Thoracic aorta (tissue), 2 donors: ENCODE measurements at regions not wholly inside any gene's neighbourhood (a gene's known extent, or its start where the extent isn't known, plus 50 kb on each side); places are given as distances from the start of the nearest gene placed in this dataset.

Experiments
- ATAC-seq: fragments of 150-250 bp; one replicate; pipeline ENCODE4 v1.8.0; 2017; ENCODE audit warnings: low read depth; ENCODE audit not compliant: insufficient number of reproducible peaks, low FRiP score
- DNase-seq: peaks from one replicate; pipeline ENCODE4 v3.0.0-alpha.2; 2020; ENCODE audit warnings: low spot score
- H3K27ac ChIP-seq, 2 donors: fragments of 200-600 bp; sonication (generic); 1 replicate in 1 of 2; 2 replicates in 1 of 2; pipeline ENCODE4 v1.5.1; 2016; ENCODE audit warnings: mild to moderate bottlenecking in 2 of 2, moderate library complexity in 2 of 2
- H3K27me3 ChIP-seq: fragments of 200-600 bp; sonication (generic); replicated peaks from 2 replicates; pipeline ENCODE4 v1.6.0; 2016; ENCODE audit warnings: mild to moderate bottlenecking; ENCODE audit not compliant: insufficient read depth
- H3K36me3 ChIP-seq: fragments of 200-600 bp; sonication (generic); one replicate; pipeline ENCODE4 v1.5.1; 2016
- H3K4me1 ChIP-seq, 2 donors: fragments of 200-600 bp; sonication (generic); 1 replicate in 1 of 2; 2 replicates in 1 of 2; pipeline versions ENCODE4 v1.5.1 to v1.6.0; 2016; ENCODE audit warnings: low read depth in 2 of 2, mild to moderate bottlenecking in 1 of 2; ENCODE audit not compliant: control insufficient read depth in 1 of 2
- H3K4me3 ChIP-seq: fragments of 200-600 bp; sonication (generic); 2 replicates; pipeline ENCODE4 v1.5.1; 2016; ENCODE audit warnings: mild to moderate bottlenecking
- H3K9me3 ChIP-seq: fragments of 200-600 bp; sonication (generic); 2 replicates; pipeline ENCODE4 v1.5.1; 2016
- TF ChIP-seq, protein P1 (sequence below): fragments of 200-600 bp; sonication (generic); IDR thresholded peaks from one replicate; pipeline ENCODE4 v1.5.1; 2019; ENCODE audit warnings: antibody characterized with exemption

DNA sequence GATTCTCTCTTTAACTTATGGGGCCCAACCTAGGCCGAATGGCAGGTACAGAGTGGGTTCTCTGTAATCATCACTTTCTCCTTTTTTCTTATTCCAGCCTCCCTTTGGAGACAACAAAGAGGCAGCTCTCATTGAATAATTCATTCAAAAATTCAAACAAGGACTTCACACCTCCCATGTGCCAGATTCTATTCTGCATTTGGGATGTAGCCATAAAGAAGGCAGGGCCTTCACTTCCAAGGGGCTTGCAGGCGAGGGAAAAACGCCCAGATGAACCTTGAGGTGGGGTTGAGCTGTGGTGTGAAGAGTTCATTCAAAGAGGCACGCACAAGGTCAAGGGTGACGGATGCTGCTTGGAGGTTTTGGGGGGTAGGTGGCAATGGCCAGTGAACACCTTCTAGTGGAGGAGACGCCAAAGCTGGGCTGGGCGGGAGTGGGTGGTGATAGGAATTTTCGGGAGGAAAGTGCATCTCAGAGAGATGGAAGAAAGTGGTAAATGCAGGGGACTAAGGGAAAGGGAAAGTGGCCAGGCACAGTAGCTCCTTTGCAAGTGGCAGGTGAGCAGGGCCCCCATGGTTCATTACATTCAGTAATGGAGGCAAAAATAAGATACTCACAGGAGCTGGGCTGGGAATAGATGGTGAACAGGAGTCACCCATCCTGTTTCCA is 499.6 kb downstream of the MIAT start:
- no peaks in the 10 kb centered on the region for H3K4me1 ChIP-seq
- no peak for DNase-seq
- TF ChIP-seq, protein P1, sequence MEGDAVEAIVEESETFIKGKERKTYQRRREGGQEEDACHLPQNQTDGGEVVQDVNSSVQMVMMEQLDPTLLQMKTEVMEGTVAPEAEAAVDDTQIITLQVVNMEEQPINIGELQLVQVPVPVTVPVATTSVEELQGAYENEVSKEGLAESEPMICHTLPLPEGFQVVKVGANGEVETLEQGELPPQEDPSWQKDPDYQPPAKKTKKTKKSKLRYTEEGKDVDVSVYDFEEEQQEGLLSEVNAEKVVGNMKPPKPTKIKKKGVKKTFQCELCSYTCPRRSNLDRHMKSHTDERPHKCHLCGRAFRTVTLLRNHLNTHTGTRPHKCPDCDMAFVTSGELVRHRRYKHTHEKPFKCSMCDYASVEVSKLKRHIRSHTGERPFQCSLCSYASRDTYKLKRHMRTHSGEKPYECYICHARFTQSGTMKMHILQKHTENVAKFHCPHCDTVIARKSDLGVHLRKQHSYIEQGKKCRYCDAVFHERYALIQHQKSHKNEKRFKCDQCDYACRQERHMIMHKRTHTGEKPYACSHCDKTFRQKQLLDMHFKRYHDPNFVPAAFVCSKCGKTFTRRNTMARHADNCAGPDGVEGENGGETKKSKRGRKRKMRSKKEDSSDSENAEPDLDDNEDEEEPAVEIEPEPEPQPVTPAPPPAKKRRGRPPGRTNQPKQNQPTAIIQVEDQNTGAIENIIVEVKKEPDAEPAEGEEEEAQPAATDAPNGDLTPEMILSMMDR: no peak

DNA sequence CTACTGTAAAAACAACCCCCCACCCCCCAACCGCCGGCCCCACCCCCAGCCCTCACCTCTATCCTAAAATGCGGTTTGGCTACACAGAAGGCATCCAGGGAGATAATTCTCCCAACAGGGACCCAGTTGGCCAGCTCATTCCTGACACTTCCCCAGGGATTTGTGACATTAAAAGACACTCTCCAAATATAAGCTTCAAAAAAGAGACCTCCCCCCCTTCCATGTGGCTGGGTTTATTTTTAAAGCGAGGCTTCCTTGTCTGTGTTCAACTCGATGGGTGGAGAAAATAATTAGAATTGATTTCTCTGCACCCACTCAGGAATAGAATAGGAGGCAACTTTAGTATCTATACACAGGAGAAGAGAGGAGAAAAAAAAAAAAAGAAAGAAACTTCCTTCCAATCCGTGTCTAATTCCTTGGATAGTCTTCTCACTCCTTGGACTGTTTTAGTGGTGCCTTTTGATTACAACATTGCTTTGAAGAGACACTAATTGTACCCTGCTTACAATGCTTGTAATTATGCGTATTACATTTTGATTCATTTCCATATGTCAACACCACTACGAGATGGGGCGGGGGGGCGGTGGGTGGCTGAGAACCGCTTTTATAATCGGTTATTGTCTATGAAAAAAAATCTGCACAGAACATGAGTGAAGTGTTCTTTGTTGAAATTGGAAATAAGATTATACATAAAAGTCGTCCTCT is 500.4 kb downstream of the MIAT start:
- H3K4me1 ChIP-seq: no peaks in the 10 kb centered on the region
- TF ChIP-seq, protein P1: no peak
- ATAC-seq (no peak), DNase-seq (no peak)
- H3K9me3 ChIP-seq: no peaks in the 10 kb centered on the region
- no peak overlapping the region for H3K4me3 ChIP-seq
- H3K27me3 ChIP-seq: no peaks in the 10 kb centered on the region
- H3K36me3 ChIP-seq: no peaks in the 10 kb centered on the region
- no peak overlapping the region for H3K27ac ChIP-seq

More for the DNA sequence above, 499.6 kb downstream of the MIAT start:
- no peaks in the 10 kb centered on the region for H3K36me3 ChIP-seq
- no peak overlapping the region for H3K27ac ChIP-seq
- H3K4me3 ChIP-seq: no peak overlapping the region
- ATAC-seq: no peak
- H3K9me3 ChIP-seq: no peaks in the 10 kb centered on the region
- no peaks in the 10 kb centered on the region for H3K27me3 ChIP-seq

DNA sequence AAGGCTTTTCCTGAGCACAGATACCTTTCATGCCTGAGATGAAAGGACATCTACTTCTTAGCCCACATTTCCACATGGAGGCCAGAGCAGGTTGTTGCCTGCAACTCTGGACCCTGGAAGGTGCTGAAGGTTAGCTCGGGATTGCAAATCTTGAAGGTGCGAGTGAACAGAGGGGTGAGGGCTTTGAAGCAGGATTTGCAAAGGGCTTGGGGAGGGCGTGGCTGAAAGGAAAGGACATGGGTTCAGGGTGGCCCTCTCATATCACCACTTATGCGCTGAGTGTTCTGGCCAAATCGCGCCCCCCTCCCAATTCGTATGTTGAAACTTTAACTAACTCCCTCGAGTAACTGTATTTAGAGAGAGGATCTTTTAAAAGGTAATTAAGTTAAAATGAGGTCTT is 501.6 kb downstream of the MIAT start:
- H3K4me3 ChIP-seq: no peak overlapping the region
- DNase-seq: no peak
- H3K4me1 ChIP-seq: no peaks in the 10 kb centered on the region
- no peak for ATAC-seq
- H3K36me3 ChIP-seq: no peaks in the 10 kb centered on the region
- no peaks in the 10 kb centered on the region for H3K9me3 ChIP-seq
- H3K27me3 ChIP-seq: no peaks in the 10 kb centered on the region
- no peak overlapping the region for H3K27ac ChIP-seq
- TF ChIP-seq, protein P1: no peak

DNA sequence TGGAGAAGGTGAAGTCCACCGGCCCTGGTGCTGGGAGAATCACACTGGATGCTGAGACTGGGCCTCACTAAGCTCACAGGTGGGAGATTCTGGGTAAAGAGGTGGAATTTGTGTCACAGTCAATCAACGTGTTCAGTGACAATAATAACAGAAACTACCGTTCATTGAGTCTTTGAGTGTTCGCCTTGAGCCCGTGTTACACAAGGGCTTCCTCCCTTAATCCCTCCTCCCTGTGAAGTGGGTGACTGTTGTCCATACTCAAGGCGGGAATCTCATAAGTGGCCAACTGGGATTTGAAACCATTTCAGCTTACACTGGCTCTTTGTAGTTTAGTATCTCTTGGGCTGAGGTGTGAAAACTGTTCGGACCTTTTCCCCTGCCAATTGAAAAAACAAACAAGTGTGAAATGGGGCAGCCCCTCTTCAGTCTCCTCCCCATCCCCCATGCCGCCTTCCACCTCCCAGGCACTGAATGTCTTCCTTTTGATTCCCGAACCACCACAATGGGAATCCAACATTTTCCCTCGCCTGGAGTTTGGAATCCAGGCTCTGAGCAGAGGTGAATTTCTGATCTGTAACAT is 502.4 kb downstream of the MIAT start:
- Histone ChIP-seq H3K36me3 (no peaks in the 10 kb centered on the region), H3K27me3 (no peaks in the 10 kb centered on the region), H3K4me1 (no peaks in the 10 kb centered on the region), H3K9me3 (no peaks in the 10 kb centered on the region), H3K4me3 (no peak overlapping the region), H3K27ac (no peak overlapping the region)
- ATAC-seq: no peak
- DNase-seq: no peak
- TF ChIP-seq, protein P1: no peak
